DND-41 (cell line): ENCODE measurements at regions not wholly inside any gene's neighbourhood (a gene's known extent, or its start where the extent isn't known, plus 50 kb on each side); places are given as distances from the start of the nearest gene placed in this dataset.
A peak's percentile ranks its signal among the peaks of the same experiment; 100 is the strongest.

Experiments
- ATAC-seq: fragments of 200-7000 bp; cut with Tn5 transposase; 3 replicates; pipeline ENCODE4 v1.9.1; 2021; ENCODE audit warnings: low read depth; ENCODE audit not compliant: insufficient read depth
- DNase-seq: peaks from one replicate; pipeline ENCODE4 v3.0.0-alpha.2; 2020
- H2AFZ ChIP-seq: 2 replicates; pipeline ENCODE4 v1.6.0; 2012; ENCODE audit warnings: low read depth, low read length
- H3K27ac ChIP-seq: 2 replicates; pipeline ENCODE4 v1.5.1; 2012; ENCODE audit warnings: low read length, inconsistent platforms
- H3K27me3 ChIP-seq: fragments of 200-600 bp; sonication (generic); 2 replicates; pipeline ENCODE4 v1.6.0; 2012; ENCODE audit warnings: low read length, mild to moderate bottlenecking, inconsistent platforms; ENCODE audit not compliant: insufficient read depth, poor library complexity
- H3K36me3 ChIP-seq: 2 replicates; pipeline ENCODE4 v1.5.1; 2012; ENCODE audit warnings: low read length, inconsistent platforms; ENCODE audit not compliant: insufficient read depth
- H3K4me1 ChIP-seq: 2 replicates; pipeline ENCODE4 v1.5.1; 2012; ENCODE audit warnings: mild to moderate bottlenecking, low read length; ENCODE audit not compliant: insufficient read depth
- H3K4me2 ChIP-seq: 2 replicates; pipeline ENCODE4 v1.6.0; 2012; ENCODE audit warnings: mild to moderate bottlenecking, moderate library complexity, low read length, inconsistent platforms; ENCODE audit not compliant: insufficient read depth
- H3K4me3 ChIP-seq, 2 experiments: fragments of 200-600 bp in 1 of 2; shearing (Covaris generic) in 1 of 2; 2 replicates each; pipeline ENCODE4 v1.5.1; 2012 to 2016; ENCODE audit warnings: inconsistent platforms in 2 of 2, low read length in 2 of 2, mild to moderate bottlenecking in 2 of 2, low read depth in 1 of 2, moderate library complexity in 1 of 2
- H3K79me2 ChIP-seq: 2 replicates; pipeline ENCODE4 v1.6.0; 2012; ENCODE audit warnings: low read length, inconsistent platforms; ENCODE audit not compliant: insufficient read depth
- H3K9ac ChIP-seq: 2 replicates; pipeline ENCODE4 v1.6.0; 2012; ENCODE audit warnings: low read depth, mild to moderate bottlenecking, inconsistent platforms, low read length, moderate library complexity
- H3K9me3 ChIP-seq: 2 replicates; pipeline ENCODE4 v1.5.1; 2012; ENCODE audit warnings: low read length, moderate library complexity, mild to moderate bottlenecking, inconsistent platforms; ENCODE audit not compliant: insufficient read depth, severe bottlenecking
- H4K20me1 ChIP-seq: 2 replicates; pipeline ENCODE4 v1.6.0; 2012; ENCODE audit warnings: low read length; ENCODE audit not compliant: insufficient read depth
- CTCF ChIP-seq: IDR thresholded peaks from 2 replicates; pipeline ENCODE4 v1.5.1; 2012; ENCODE audit warnings: borderline replicate concordance, low read length, moderate library complexity, mild to moderate bottlenecking; ENCODE audit not compliant: poor library complexity, severe bottlenecking; ENCODE audit errors: extremely low read depth
- EZH2 ChIP-seq: IDR thresholded peaks from 3 replicates; pipeline ENCODE4 v1.6.1; 2012; ENCODE audit warnings: borderline replicate concordance, low read depth, mild to moderate bottlenecking, moderate library complexity, low read length, inconsistent platforms; ENCODE audit not compliant: severe bottlenecking

GRCh38 chr3:159158801-159159200 is 356.9 kb downstream of the MFSD1 start:
- ATAC-seq (peak; percentile 25), DNase-seq (peak; percentile 11)
- TF ChIP-seq EZH2 (no peak), CTCF (no peak)
- H4K20me1 ChIP-seq: no peaks in the 10 kb centered on the region
- H3K9me3 ChIP-seq: no peaks in the 10 kb centered on the region
- no peak overlapping the region for H2AFZ ChIP-seq
- no peak overlapping the region; the same call in 1 of the 2 replicates for H3K9ac ChIP-seq
- H3K4me2 ChIP-seq: no peak overlapping the region
- H3K27me3 ChIP-seq: no peaks in the 10 kb centered on the region
- no peaks in the 10 kb centered on the region for H3K79me2 ChIP-seq
- no peaks in the 10 kb centered on the region for H3K36me3 ChIP-seq
- H3K4me3 ChIP-seq: no peak overlapping the region
- H3K27ac ChIP-seq: peak overlapping the region; percentile 68
- H3K4me1 ChIP-seq: peaks cover 23% of the 10 kb centered on the region

DNA sequence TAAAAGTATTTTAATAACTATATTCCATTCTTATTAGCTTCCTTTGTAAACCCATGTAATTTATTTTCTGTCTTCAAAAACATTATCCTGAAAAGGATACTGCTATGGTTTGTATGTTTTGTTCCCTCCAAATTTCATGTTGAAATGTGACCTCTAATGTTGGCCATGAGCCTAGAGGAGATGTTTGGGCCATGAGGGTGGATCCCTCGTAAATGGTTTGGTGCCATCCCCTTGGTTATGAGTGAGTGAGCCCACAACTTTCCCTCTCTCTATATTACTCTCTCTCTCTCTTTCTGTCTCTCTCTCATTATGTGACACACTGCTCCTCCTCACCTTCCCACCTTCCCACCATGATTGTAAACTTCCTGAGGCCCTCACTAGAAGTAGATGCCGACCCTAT is 357.7 kb downstream of the MFSD1 start:
- Histone ChIP-seq H3K27ac (no peak overlapping the region), H3K9ac (no peak overlapping the region), H4K20me1 (no peaks in the 10 kb centered on the region), H3K4me2 (no peak overlapping the region), H2AFZ (no peak overlapping the region), H3K36me3 (no peaks in the 10 kb centered on the region), H3K79me2 (no peaks in the 10 kb centered on the region), H3K4me3 (no peak overlapping the region), H3K4me1 (peaks cover 23% of the 10 kb centered on the region), H3K9me3 (no peaks in the 10 kb centered on the region), H3K27me3 (no peaks in the 10 kb centered on the region)
- DNase-seq: no peak
- ATAC-seq: no peak
- TF ChIP-seq EZH2 (no peak), CTCF (no peak)

- Histone ChIP-seq H2AFZ (no peak overlapping the region), H3K4me1 (peaks cover 7% of the 10 kb centered on the region), H4K20me1 (no peaks in the 10 kb centered on the region), H3K9ac (no peak overlapping the region), H3K79me2 (no peaks in the 10 kb centered on the region), H3K27ac (no peak overlapping the region), H3K27me3 (no peaks in the 10 kb centered on the region), H3K9me3 (no peaks in the 10 kb centered on the region), H3K4me3 (no peak overlapping the region), H3K4me2 (no peak overlapping the region), H3K36me3 (no peaks in the 10 kb centered on the region)
- ATAC-seq (no peak), DNase-seq (no peak)
- TF ChIP-seq EZH2: no peak
- TF ChIP-seq CTCF: no peak
These were observed 361.8 kb downstream of the MFSD1 start for GRCh38 chr3:159163656-159164055.

DNA sequence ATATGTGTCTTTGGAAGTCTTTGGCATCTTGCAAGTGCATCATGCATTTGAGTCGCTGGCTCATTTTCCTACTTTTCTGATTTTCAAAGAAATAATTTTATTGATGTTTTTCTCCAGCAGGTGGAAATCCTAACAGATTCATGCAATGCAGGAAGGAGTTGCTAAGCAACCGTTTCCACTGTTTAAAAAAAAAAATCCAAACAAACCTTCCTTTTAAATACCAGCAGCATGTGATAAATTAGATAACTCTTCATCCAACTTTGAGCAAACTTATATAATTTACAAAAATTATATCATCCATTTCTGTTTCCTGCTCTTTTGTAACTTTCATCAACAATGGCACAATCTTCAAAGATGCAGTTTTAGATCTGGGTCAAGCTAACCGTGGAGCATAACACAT is 364.1 kb downstream of the MFSD1 start:
- Histone ChIP-seq H3K27ac (no peak overlapping the region), H3K4me3 (no peak overlapping the region), H3K79me2 (no peaks in the 10 kb centered on the region), H3K4me1 (peaks cover 13% of the 10 kb centered on the region), H2AFZ (no peak overlapping the region), H3K36me3 (no peaks in the 10 kb centered on the region), H3K27me3 (no peaks in the 10 kb centered on the region), H3K9ac (no peak overlapping the region), H4K20me1 (no peaks in the 10 kb centered on the region), H3K4me2 (no peak overlapping the region), H3K9me3 (no peaks in the 10 kb centered on the region)
- TF ChIP-seq EZH2 (no peak), CTCF (no peak)
- DNase-seq (no peak), ATAC-seq (no peak)
